NK-92 treated with Interleukin-12 subunit alpha and Interleukin-12 subunit beta, amount 100 ng/mL, for 24 hours (cell line): ENCODE measurements at regions not wholly inside any gene's neighbourhood (a gene's known extent, or its start where the extent isn't known, plus 50 kb on each side); places are given as distances from the start of the nearest gene placed in this dataset.

Source experiments
- DNase-seq: peaks from one replicate; lab custom pipeline; 2025; lab: John Stamatoyannopoulos, UW

DNA sequence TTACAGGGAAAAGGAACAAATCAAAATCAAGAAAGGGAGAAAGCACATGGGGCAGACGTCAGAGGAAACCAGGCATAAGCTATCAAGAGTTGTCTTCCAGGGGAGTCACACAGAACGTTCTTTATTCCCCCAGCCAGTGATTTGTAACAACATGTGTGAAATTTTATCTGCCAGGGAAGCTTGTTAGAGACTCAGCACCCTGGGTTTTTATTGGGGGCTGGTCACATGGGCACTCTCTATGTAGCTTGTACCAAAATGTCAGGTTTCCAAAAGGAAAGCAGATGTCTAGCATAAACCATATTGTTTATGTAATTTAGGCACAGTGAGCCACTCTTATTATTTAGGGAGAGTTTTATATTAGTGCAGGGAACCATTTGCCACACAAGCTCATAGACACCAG, 440.4 kb upstream of the DCN start:
- DNase-seq = no peak

DNA sequence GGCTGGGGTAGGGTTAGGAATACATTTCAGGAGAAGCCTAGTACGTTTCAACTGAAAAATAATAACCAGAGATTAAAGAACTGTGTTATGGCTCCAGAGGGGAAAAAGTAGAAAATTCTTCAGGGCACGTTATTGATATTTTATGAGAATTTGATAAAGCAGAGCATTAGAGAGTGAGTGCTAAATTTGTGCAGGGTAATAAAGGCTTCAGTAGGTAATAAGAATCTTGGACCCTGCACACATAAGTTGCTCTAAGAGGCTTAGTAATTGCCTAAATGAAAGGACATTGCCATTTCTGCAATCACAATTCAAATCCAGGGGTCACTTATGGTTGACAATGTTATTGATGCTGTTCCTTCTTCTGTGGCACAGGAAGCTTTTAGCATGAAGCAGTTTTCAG, 439.4 kb upstream of the DCN start:
- DNase-seq = no peak

DNA sequence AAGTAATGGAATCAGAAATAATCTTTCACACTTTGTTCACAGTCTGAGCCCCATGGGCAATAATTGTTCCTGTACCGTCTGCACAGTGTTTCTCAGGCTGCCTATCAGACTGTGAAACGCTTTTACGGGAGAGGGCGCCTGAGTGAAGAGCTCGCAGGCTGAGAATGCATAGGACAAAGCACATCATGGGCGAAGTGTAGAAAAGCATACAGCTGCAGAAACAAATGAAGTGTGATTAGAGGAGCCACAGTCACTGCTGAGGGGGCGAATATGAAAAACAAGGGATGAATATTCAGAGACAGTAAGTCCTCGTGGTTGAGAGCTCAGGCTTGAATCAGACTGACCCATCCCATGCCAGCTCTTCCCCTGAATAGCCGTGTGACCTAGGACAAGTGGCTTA, 438.4 kb upstream of the DCN start:
- no peak for DNase-seq

DNA sequence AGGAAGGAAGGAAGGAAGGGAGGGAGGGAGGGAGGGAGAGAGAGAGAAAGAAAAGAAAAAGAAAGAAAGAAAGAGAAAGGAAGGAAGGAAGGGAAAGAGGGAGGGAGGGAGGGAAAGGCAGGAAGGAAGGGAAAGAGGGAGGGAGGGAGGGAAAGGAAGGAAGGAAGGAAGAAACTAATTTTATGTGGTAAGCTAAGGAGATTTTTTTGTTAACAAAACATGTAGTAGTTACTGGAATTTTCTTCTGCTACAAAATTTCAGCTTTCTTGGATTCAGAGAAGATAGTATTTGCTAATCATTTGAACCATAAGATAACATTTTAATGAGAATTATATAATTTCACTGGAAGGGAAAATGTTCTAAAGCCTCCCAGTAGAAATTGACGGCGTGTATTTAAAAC, 437.8 kb upstream of the DCN start:
- no peak for DNase-seq

DNA sequence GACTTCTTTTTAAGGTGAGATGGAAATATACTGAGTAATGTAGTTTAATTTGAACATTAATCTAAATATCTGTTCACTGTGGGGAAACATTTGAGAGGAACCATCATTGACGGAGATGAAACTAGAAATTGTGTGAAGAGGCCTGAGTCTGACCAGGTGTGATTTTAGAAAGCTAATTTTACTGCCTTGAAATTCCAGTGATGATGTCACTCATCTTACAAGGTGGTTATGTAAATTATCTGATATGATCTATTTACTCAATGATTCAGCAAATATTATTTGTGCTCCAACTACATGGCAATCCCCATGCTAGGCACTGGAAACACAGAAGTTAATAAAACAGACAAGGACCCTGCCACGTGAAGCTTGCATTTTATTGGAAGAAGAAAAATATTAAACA, 435.7 kb upstream of the DCN start:
- no peak for DNase-seq

DNA sequence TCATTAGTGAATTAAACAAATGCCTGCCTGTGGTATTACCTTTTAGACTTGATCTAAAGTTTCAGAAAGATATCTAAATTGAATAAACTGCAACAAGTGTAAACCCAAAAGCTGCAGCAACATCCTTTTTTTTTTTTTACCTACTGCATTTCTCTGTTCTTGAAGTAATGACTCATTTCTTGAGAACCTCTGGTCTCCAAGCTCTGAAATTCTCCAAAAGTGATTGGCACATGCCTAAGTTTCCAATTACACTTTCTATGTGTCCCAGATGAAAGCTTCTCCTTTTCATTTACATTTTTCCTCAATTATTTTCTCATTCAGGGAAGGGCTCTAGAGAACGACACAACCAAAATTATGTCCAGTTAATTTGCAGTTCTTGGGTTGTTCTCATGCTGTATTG, 435.2 kb upstream of the DCN start:
- DNase-seq = no peak

DNA sequence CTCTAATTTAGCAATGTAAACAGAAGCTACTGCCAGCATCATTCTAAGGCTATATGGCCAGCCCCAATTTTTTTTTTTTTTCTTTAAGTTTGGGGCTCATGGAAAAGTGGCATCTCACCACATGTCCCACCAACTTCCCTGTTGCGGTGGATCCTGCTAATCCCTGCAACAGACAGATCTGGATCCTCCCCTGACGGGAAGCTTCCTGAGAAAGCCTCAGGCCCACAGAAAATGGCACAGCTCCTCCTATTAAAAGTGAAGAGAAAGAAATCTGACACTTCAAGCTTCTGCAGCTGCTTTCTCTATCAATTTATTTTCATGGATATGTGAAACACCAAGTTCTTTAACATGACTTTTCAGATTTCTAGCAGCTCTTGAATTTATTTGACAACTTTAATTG, 433.8 kb upstream of the DCN start:
- DNase-seq = no peak

DNA sequence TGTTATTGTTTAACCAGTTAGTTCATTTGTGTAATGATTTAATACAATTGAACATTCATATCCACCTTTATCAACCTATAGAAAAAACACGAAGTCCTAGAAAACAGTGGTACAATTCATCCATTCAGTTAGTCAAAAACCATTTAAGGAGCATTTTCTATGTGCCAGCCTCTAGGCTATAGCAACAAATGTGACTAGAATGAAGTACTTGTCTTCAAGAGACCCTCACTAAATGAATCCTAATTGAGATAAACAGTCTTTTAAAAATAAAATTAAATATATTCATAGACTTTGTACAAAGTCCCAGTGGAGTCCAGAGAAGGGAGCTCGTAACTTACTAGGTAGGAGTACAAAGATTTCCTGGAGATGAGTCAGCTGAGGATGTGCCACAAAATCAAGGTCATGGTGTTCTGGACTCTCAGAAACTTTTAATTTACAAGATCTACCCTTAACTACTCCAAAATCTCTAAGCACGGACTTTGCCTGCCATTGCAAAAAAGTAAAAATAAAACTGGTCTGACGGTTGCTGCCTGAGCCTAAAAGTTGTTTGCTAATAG, 430.7 kb upstream of the DCN start:
- DNase-seq = no peak

DNA sequence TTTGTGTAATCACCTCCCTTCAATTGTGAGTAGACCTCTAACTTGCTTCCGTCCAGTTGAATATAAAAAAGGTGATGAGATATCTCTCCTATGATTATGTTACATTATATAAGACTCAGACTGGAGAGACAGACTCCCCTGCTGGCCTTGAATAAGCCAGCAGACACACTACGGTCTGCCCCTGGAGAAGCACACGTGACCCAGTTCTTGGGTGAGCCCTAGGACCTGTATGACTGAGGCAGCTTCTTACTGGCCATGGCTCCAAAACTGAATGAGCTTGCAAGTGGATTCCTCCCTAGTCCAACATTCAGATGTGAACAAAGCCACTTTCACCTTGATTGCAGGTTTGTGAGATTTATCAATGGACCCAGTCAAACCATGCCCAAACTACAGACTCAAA, 427.9 kb upstream of the DCN start:
- no peak for DNase-seq

DNA sequence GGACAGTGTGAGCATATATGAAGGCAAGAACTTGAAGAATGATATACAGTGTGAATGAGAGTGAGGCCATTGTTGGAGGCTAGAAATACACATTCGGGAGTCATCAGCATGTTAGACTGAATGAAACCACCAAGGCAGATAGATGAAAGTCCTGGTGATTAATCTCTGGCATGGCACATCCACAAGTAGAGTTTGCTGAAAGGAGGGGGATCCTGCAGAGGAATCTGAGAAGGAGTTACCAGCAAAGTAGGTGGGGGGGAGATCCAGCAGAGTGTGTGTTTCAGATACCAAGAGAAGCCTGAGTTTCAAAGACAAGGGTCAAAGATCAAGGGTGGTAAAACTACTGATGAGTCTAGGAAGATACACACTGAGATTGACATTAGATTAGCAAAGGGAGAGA, 426.7 kb upstream of the DCN start:
- DNase-seq = no peak

DNA sequence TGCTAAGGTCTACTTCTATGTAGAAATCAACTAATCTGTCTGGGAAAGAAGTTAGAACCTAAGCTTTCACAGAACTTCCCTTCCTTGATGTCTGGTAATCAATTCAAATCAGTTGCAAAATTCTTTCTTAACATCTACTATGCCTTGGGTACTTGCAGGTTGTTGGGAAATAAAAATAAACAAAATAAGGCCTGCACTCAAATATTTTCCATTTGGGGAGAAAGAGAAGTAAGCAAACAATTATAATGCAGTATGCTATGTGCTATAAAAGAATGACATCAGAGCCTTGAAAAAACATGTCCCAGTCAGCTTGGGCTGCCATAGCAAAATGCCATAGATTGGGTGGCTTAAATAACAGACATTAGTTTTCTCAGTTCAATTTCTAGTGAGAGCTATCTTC, 425.9 kb upstream of the DCN start:
- DNase-seq = no peak

DNA sequence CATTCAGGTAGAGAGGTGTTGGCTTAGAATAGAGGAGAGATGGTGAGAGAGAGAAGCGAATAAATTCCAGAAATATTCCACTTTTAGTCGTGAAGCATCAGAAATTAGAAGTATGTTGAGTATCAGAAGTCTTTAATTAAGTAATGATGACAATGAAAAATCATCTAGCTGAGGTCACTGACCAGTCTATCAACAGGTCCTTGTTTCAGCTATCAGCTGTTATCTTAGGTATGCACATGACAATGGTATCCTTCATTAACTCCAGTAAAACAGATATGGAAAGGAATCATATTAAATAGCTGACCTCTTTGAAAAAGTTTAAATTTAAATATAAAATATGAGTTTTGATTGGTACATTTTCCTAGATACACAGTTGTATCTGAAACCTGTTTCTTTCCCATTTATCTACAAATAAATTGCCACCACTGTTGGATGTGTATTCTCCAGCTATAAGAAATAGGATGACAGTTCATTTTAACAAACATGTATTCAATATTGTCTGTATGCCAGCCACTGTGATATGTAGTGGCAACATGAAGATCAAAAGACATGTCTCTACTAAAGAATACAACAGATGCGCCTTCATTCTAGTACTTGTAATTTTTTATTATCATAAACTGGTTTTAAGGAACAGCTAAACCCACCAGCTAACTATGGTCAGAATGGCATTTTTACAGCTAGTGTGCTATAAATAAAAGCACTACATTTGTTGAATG, 424.2 kb upstream of the DCN start:
- no peak for DNase-seq

DNA sequence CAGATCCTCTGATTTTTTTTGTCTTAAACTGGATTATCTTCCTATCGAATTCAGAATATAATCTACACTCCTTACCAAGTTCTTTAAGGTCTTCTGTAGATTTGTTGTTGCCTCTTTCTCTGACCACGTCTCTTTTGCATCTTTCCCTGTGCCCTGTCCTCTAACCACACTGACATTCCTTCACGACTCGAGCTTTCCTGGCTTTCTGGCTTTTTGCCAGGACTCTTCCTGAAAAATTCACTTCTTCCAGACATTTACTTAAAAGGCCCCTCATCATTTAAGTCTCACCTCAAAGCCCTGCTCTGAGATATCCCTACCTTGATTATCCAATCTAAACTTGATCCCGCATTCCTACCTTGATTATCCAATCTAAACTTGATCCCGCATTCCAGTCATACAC, 422.3 kb upstream of the DCN start:
- no peak for DNase-seq

DNA sequence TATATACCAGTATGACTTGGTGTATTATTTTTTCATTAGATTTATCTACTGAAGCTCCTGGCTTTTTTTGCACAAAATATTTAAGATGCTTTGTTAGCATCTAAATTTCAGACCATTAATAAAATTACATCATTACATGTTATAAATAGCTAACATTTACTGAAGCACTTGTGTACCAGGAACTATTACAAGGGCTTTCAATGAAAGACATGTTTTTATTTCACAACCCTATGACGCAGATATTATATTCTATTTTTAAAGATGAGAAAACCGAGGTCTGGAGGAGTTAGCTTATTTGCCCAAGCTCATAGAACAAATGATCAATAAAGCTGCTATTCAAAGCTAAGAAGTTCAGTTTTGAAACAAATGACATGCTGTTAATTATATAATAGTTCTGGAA, 420.4 kb upstream of the DCN start:
- DNase-seq = no peak

DNA sequence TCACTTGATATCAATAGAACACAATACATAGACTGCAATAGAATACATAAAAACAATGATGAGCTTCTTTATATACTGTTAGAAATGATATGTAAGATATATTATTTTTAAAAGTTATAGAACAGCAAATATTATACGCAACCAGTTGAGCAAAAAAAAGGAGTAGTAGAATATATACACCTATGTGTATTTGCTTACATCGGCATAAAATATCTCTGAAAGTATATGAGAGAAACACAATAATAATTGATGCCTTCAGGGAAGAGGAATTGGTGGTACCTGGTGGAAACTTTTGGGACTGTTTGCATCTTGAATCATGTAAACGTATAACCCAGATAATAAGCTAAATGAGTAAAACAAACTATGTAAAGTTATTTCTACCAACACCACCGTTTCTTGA, 418.4 kb upstream of the DCN start:
- no peak for DNase-seq

DNA sequence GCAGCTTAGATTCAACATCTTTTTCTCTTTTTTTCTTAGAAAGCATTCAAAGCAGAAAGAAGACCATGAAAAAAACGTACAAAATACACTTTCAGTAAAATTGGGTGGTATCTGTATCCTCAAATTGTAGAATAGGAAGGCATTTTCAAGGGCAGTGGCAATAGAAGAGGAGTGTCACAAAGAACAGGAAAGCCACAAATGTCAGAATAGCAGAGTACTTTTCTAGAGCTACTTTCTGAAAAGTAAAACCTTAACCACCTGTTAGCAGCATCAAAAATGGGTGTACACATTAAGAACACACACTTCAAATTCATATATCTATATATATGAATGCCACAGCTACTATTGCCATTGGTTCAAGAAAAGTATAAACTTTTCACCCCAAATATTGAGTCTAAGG, 412.1 kb upstream of the DCN start:
- DNase-seq = no peak

DNA sequence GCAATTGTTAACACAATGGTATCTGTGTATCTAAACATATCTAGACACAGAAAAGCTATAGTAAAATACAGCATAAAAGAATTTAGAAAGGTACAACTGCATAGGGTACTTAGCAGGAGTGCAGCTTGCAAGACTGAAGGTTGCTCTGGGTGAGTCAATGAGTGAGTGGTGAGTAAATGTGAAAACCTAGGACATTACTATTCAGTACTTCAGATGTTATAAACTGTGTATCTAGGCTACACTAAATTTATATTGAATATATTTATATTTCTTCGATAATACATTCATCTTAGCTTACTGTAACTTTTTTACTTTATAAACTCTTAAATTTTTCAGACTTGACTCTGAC, 409.0 kb upstream of the DCN start:
- DNase-seq = no peak

DNA sequence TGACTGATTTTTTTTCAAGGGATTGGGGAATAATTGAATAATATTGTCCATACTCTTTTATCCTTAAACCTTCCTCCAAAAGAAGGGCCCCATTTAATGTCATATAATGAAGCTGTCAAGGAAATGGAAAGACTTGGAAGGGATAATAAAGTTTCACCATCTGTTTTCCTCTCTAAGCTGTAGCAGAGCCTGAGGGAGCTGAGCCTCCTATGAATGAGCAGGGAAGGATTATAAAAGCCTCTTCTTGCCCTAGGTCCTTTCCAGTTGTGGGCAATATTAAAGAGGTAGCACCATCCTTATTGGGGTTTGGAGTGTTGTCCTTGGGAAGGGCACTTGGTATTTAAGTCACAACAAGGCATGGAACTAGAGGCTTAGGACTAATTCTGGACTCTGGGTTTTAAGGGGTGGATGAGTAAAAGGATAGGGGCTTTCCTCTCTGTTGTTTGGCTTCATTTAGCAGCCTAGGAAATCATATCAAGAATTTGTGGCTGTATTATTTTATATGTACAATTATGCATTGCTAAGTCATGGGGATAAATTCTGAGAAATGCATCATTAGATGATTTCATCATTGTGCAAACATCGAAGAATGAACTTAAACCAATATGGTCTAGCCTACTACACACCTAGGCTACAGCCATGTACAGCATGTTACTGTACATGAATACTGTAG, 408.5 kb upstream of the DCN start:
- DNase-seq = no peak

DNA sequence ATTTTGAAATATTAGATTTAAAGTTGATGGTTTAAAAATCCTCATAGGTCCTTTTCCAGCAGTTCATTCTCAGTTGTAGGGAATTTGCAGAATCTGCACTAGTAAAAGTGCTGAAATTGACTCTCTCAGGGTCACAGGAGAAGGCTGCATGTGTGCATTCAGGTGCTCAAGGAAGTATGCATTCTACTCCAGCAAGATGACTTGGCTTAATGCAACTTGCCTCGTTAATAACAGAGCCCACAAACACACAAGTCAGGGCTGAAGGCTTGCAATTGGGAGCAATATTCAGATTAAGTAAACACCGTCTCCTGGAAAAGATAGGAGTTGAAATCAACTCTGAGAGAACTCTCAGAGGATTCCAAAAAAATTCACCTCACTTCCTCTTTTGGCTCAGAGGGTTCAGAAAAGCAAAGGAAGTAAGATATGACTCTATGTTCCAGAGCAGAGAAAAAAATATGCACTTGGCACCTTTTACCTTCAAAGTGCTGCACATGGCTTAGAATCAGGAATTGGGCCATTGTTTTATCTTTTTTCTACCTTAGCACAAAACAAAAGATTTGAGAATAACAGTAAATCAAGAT, 406.3 kb upstream of the DCN start:
- no peak for DNase-seq

DNA sequence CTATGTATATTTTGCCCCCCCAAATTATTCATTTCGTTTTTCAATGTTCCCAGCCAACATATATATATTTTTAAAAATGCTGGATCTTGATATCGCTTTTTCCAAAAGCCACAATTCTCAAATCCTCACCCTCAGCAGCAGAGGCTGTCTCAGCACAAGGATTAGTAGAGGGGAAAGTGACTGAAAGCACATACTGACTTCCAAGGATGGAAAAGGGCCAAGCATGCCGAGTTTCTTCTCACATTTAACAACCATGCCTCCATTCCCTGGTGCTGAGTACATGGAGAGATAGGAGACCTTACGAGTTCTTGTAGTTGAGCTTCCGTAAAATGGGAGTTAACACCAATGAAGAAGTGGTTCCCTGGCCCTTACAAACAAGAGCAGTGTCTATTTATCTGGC, 403.4 kb upstream of the DCN start:
- no peak for DNase-seq

DNA sequence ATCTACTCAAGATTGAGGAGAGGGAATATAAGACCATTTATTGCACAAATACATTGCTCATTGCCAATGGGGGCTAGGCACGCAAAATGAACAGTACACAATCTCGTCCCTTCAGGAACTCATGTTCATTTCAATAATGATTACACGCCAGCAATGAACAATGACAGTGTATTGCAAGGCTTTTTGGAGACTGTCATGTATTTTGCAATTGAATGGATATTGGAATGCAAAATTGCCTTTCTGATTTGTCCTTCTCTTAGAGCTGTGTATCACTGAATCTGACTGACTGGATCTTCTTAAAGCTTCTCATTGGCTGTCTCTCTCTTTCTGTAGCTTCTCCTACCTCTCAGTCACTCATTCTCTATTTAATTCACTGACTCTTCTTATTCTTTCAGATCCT, 400.2 kb upstream of the DCN start:
- DNase-seq = no peak

DNA sequence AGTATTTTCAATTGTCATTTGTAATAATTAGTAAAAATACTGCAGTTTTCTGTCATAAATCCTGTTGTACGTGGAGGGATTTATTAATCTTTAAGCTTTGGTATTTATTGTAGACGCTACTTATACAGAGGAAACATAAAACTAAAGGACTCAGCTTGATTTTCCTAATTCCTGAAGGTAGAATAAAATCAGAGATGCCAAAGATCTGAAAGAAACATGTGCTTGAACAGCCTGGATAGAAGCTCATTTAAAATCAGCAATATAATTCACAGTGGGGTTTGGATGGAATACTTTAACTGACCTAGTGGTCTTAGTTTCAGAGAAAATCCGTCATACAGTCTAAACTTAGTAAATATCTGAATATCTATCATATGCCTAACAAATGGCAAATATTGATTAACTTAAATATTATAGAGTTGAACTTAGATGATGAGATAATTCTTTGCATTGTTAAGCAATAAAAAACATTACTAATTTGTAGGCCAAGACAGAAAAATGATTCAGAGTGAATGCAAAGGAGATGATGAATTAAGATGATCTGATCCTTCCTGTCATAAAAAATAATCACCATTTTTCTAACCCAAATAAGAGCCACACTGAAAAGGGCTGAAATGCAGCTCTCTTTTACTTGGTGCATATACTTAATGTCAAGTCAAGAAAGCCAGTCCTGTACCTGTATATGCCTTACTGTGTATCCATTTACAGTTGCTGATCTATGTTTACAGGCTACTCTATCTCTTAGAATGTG, 397.1 kb upstream of the DCN start:
- no peak for DNase-seq
